Fibroblast of lung (primary cell): ENCODE measurements at regions not wholly inside any gene's neighbourhood (a gene's known extent, or its start where the extent isn't known, plus 50 kb on each side); places are given as distances from the start of the nearest gene placed in this dataset.

Source experiments
- DNase-seq, 2 donors: peaks; one replicate each; pipeline versions ENCODE4 v3.0.0 to v3.0.0-alpha.2; 2010; ENCODE audit warnings: low read depth in 2 of 2
- H2AFZ ChIP-seq: 2 replicates; pipeline ENCODE4 v1.5.1; 2012; ENCODE audit warnings: low read length, control low read depth, inconsistent platforms
- H3K27ac ChIP-seq: 2 replicates; pipeline ENCODE4 v1.5.1; 2011; ENCODE audit warnings: low read length, control low read depth; ENCODE audit not compliant: insufficient read depth
- H3K27me3 ChIP-seq: 2 replicates; pipeline ENCODE4 v1.5.1; 2011; ENCODE audit warnings: mild to moderate bottlenecking, low read length; ENCODE audit not compliant: control insufficient read depth, insufficient read depth
- H3K36me3 ChIP-seq: 2 replicates; pipeline ENCODE4 v1.5.1; 2011; ENCODE audit warnings: low read length; ENCODE audit not compliant: control insufficient read depth, insufficient read depth
- H3K4me1 ChIP-seq: 2 replicates; pipeline ENCODE4 v1.5.1; 2011; ENCODE audit warnings: low read length; ENCODE audit not compliant: control insufficient read depth, insufficient read depth; ENCODE audit errors: extremely low read depth
- H3K4me2 ChIP-seq: 2 replicates; pipeline ENCODE4 v1.5.1; 2011; ENCODE audit warnings: low read length, control low read depth; ENCODE audit not compliant: insufficient read depth; ENCODE audit errors: extremely low read depth
- H3K4me3 ChIP-seq, 4 experiments: fragments of 200-600 bp in 1 of 4; sonication (generic) in 1 of 4; replicated peaks in 1 of 4; 2 replicates each; pipeline ENCODE4 v1.5.1; 2011 to 2016; ENCODE audit warnings: low read length in 4 of 4, low read depth in 3 of 4, mild to moderate bottlenecking in 3 of 4, control low read depth in 2 of 4, inconsistent platforms in 1 of 4, mixed read lengths in 1 of 4; ENCODE audit not compliant: insufficient read depth in 1 of 4; ENCODE audit errors: control extremely low read depth in 1 of 4
- H3K79me2 ChIP-seq: 2 replicates; pipeline ENCODE4 v1.5.1; 2012; ENCODE audit warnings: mild to moderate bottlenecking, low read length, inconsistent platforms; ENCODE audit not compliant: control insufficient read depth, insufficient read depth
- H3K9ac ChIP-seq: 2 replicates; pipeline ENCODE4 v1.5.1; 2011; ENCODE audit warnings: mild to moderate bottlenecking, low read length, control low read depth; ENCODE audit not compliant: insufficient read depth
- H3K9me3 ChIP-seq: 2 replicates; pipeline ENCODE4 v1.5.1; 2012; ENCODE audit warnings: low read depth, low read length; ENCODE audit not compliant: control insufficient read depth, insufficient read depth
- H4K20me1 ChIP-seq: 2 replicates; pipeline ENCODE4 v1.5.1; 2011; ENCODE audit warnings: low read length; ENCODE audit not compliant: control insufficient read depth, insufficient read depth; ENCODE audit errors: extremely low read depth
- CTCF ChIP-seq, 2 donors: IDR thresholded peaks in 1 of 2; conservative IDR thresholded peaks in 1 of 2; 1 replicate in 1 of 2; 2 replicates in 1 of 2; pipeline ENCODE4 v1.5.1; 2011 to 2012; ENCODE audit warnings: low read length in 2 of 2, control low read depth in 1 of 2, inconsistent platforms in 1 of 2, low read depth in 1 of 2, mild to moderate bottlenecking in 1 of 2
- EZH2 ChIP-seq: IDR thresholded peaks from 2 replicates; pipeline ENCODE4 v1.5.1; 2012; ENCODE audit warnings: low read length, control low read depth, mild to moderate bottlenecking; ENCODE audit errors: missing control alignments

GRCh38 chr6:80543151-80543550, 436.7 kb downstream of the BCKDHB start:
- no peak overlapping the region for H3K4me3 ChIP-seq
- H3K9ac ChIP-seq = no peak overlapping the region
- no peak overlapping the region for H3K4me2 ChIP-seq
- no peaks in the 10 kb centered on the region for H3K9me3 ChIP-seq
- H3K27me3 ChIP-seq = no peaks in the 10 kb centered on the region
- H3K79me2 ChIP-seq = no peaks in the 10 kb centered on the region
- no peaks in the 10 kb centered on the region for H3K36me3 ChIP-seq
- DNase-seq = no peak
- TF ChIP-seq CTCF (conservative IDR thresholded peaks at IDR 0.05 in 1 of 2, IDR thresholded peaks at IDR 0.05 in 1 of 2; ENCODE audit: low read depth in 1 of 2, low read length in 2 of 2) (no peak), EZH2 (no peak)
- peaks cover 3% of the 10 kb centered on the region for H3K4me1 ChIP-seq
- no peak overlapping the region for H3K27ac ChIP-seq
- H2AFZ ChIP-seq = no peak overlapping the region
- H4K20me1 ChIP-seq = no peaks in the 10 kb centered on the region

GRCh38 chr6:80541886-80542285, 435.4 kb downstream of the BCKDHB start:
- Histone ChIP-seq H3K4me1 (peaks cover 2% of the 10 kb centered on the region), H3K36me3 (no peaks in the 10 kb centered on the region), H3K79me2 (no peaks in the 10 kb centered on the region), H2AFZ (no peak overlapping the region), H4K20me1 (no peaks in the 10 kb centered on the region), H3K27ac (no peak overlapping the region), H3K4me3 (no peak overlapping the region), H3K9ac (no peak overlapping the region), H3K9me3 (no peaks in the 10 kb centered on the region), H3K4me2 (no peak overlapping the region), H3K27me3 (no peaks in the 10 kb centered on the region)
- no peak for DNase-seq
- TF ChIP-seq EZH2 (no peak), CTCF (conservative IDR thresholded peaks at IDR 0.05 in 1 of 2, IDR thresholded peaks at IDR 0.05 in 1 of 2; ENCODE audit: low read depth in 1 of 2, low read length in 2 of 2) (no peak)

GRCh38 chr6:80541181-80541580, 434.7 kb downstream of the BCKDHB start:
- TF ChIP-seq EZH2 (no peak), CTCF (conservative IDR thresholded peaks at IDR 0.05 in 1 of 2, IDR thresholded peaks at IDR 0.05 in 1 of 2; ENCODE audit: low read depth in 1 of 2, low read length in 2 of 2) (no peak)
- no peak overlapping the region for H3K27ac ChIP-seq
- H3K9me3 ChIP-seq = no peaks in the 10 kb centered on the region
- H3K36me3 ChIP-seq = no peaks in the 10 kb centered on the region
- no peak overlapping the region for H2AFZ ChIP-seq
- no peak overlapping the region for H3K4me2 ChIP-seq
- H3K4me3 ChIP-seq = no peak overlapping the region
- peak; percentile 39 to 96 for DNase-seq
- no peak overlapping the region for H3K9ac ChIP-seq
- no peaks in the 10 kb centered on the region for H4K20me1 ChIP-seq
- H3K4me1 ChIP-seq = peaks cover 2% of the 10 kb centered on the region
- H3K79me2 ChIP-seq = no peaks in the 10 kb centered on the region
- H3K27me3 ChIP-seq = no peaks in the 10 kb centered on the region
